Keratinocyte (primary cell): ENCODE measurements at regions not wholly inside any gene's neighbourhood (a gene's known extent, or its start where the extent isn't known, plus 50 kb on each side); places are given as distances from the start of the nearest gene placed in this dataset.

Experiments used
- DNase-seq: peaks from one replicate; pipeline ENCODE4 v3.0.0-alpha.2; 2011; ENCODE audit warnings: low read depth, missing footprints, low spot score
- FAIRE-seq: peaks from 2 replicates; lab custom pipeline; 2011; peaks lifted over from hg19 to GRCh38; lab: Jason Lieb, UNC
- H2AFZ ChIP-seq: 2 replicates; pipeline ENCODE4 v1.6.0; 2012; ENCODE audit warnings: low read length, control low read depth, inconsistent platforms; ENCODE audit not compliant: control insufficient read depth
- H3K27ac ChIP-seq: 2 replicates; pipeline ENCODE4 v1.5.1; 2011; ENCODE audit warnings: low read length; ENCODE audit not compliant: control insufficient read depth, insufficient read depth
- H3K27me3 ChIP-seq: 3 replicates; pipeline ENCODE4 v1.6.0; 2011; ENCODE audit warnings: low read length; ENCODE audit not compliant: control insufficient read depth, insufficient read depth; ENCODE audit errors: extremely low read depth
- H3K36me3 ChIP-seq, 2 experiments: 2 replicates in 1 of 2; 3 replicates in 1 of 2; pipeline ENCODE4 v1.5.1; 2011; ENCODE audit warnings: low read length in 2 of 2, mild to moderate bottlenecking in 1 of 2; ENCODE audit not compliant: control insufficient read depth in 2 of 2, insufficient read depth in 2 of 2; ENCODE audit errors: extremely low read depth in 1 of 2
- H3K4me1 ChIP-seq: 3 replicates; pipeline ENCODE4 v1.5.1; 2011; ENCODE audit warnings: low read length; ENCODE audit not compliant: control insufficient read depth, insufficient read depth; ENCODE audit errors: extremely low read depth
- H3K4me2 ChIP-seq: 3 replicates; pipeline ENCODE4 v1.6.0; 2011; ENCODE audit warnings: low read depth, low read length; ENCODE audit not compliant: control insufficient read depth, insufficient read depth; ENCODE audit errors: extremely low read depth
- H3K4me3 ChIP-seq, 3 experiments: fragments of 200-600 bp in 1 of 3; sonication (generic) in 1 of 3; 2 replicates in 2 of 3; 3 replicates in 1 of 3; pipeline ENCODE4 v1.5.1; 2011 to 2016; ENCODE audit warnings: low read length in 3 of 3, mild to moderate bottlenecking in 3 of 3, control low read depth in 2 of 3, inconsistent platforms in 1 of 3, low read depth in 1 of 3, mixed read lengths in 1 of 3, mixed run types in 1 of 3, moderate library complexity in 1 of 3; ENCODE audit not compliant: control insufficient read depth in 2 of 3, insufficient read depth in 2 of 3; ENCODE audit errors: extremely low read depth in 1 of 3
- H3K79me2 ChIP-seq: 2 replicates; pipeline ENCODE4 v1.6.0; 2012; ENCODE audit warnings: low read length; ENCODE audit not compliant: control insufficient read depth, insufficient read depth
- H3K9ac ChIP-seq: 3 replicates; pipeline ENCODE4 v1.6.0; 2011; ENCODE audit warnings: low read length; ENCODE audit not compliant: control insufficient read depth, insufficient read depth; ENCODE audit errors: extremely low read depth
- H3K9me1 ChIP-seq: 3 replicates; pipeline ENCODE4 v1.6.0; 2011; ENCODE audit warnings: low read length; ENCODE audit not compliant: control insufficient read depth, insufficient read depth; ENCODE audit errors: extremely low read depth
- H3K9me3 ChIP-seq: 2 replicates; pipeline ENCODE4 v1.5.1; 2012; ENCODE audit warnings: low read depth, low read length; ENCODE audit not compliant: control insufficient read depth
- H4K20me1 ChIP-seq: 3 replicates; pipeline ENCODE4 v1.6.0; 2011; ENCODE audit warnings: low read length; ENCODE audit not compliant: control insufficient read depth, insufficient read depth; ENCODE audit errors: extremely low read depth
- EZH2 ChIP-seq: IDR thresholded peaks from one replicate; pipeline ENCODE4 v1.6.1; 2012; ENCODE audit warnings: inconsistent platforms, mild to moderate bottlenecking, low read length, moderate library complexity
- dilution Hi-C: fragments of 300-500 bp; cut with MboI; formaldehyde crosslinking; loops from one replicate; pipeline ENCODE4 v1.7.0; 2020; ENCODE audit warnings: low sequenced_read_pairs; ENCODE audit not compliant: extremely low pct_ligation_motif_present
- TF ChIP-seq, protein P1 (sequence below), 3 experiments: IDR thresholded peaks in 1 of 3; conservative IDR thresholded peaks in 1 of 3; optimal IDR thresholded peaks in 1 of 3; 2 replicates in 2 of 3; 3 replicates in 1 of 3; pipeline versions ENCODE3 to v1.5.1; 2011; ENCODE audit warnings: low read length in 3 of 3, mild to moderate bottlenecking in 3 of 3, moderate library complexity in 2 of 3, control low read depth in 1 of 3, inconsistent platforms in 1 of 3; ENCODE audit not compliant: insufficient read depth in 2 of 3; ENCODE audit errors: extremely low read depth in 1 of 3

DNA sequence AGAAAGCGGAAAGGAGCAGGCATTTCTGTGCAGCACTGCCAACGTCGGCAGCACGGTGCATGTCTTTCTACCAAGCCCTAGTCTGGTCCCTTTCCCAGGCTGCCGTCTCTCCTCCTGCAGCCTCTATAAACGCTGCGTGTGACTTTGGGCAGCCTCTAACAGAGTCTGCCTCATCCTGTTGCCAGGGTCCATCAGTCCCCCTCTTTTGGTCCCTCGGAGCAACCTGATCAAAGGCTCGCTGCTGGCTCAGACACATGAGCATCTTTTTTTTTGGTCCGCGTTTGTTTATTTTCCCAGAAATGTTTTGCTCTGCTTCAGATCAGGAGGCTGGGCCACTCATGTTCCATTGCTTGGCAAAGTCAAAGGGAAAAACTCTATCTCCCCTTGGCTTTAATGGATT, 166.8 kb upstream of the CST7 start:
- no peak overlapping the region for H3K4me3 ChIP-seq
- H3K9me3 ChIP-seq, result no peaks in the 10 kb centered on the region
- TF ChIP-seq EZH2, result no peak
- TF ChIP-seq, protein P1, sequence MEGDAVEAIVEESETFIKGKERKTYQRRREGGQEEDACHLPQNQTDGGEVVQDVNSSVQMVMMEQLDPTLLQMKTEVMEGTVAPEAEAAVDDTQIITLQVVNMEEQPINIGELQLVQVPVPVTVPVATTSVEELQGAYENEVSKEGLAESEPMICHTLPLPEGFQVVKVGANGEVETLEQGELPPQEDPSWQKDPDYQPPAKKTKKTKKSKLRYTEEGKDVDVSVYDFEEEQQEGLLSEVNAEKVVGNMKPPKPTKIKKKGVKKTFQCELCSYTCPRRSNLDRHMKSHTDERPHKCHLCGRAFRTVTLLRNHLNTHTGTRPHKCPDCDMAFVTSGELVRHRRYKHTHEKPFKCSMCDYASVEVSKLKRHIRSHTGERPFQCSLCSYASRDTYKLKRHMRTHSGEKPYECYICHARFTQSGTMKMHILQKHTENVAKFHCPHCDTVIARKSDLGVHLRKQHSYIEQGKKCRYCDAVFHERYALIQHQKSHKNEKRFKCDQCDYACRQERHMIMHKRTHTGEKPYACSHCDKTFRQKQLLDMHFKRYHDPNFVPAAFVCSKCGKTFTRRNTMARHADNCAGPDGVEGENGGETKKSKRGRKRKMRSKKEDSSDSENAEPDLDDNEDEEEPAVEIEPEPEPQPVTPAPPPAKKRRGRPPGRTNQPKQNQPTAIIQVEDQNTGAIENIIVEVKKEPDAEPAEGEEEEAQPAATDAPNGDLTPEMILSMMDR (optimal IDR thresholded peaks at IDR 0.05 in 1 of 3, IDR thresholded peaks at IDR 0.05 in 1 of 3, conservative IDR thresholded peaks at IDR 0.05 in 1 of 3; ENCODE audit: extremely low read depth in 1 of 3, insufficient read depth in 2 of 3, low read length in 3 of 3), result no peak
- no peaks in the 10 kb centered on the region for H4K20me1 ChIP-seq
- H3K27ac ChIP-seq, result no peak overlapping the region
- dilution Hi-C loops, result no loop called here
- H3K9me1 ChIP-seq, result no peaks in the 10 kb centered on the region
- FAIRE-seq, result no peak
- no peak overlapping the region for H3K4me2 ChIP-seq
- H3K27me3 ChIP-seq, result no peaks in the 10 kb centered on the region
- no peak overlapping the region for H3K9ac ChIP-seq
- peaks cover 9% of the 10 kb centered on the region for H3K4me1 ChIP-seq
- no peak for DNase-seq
- H2AFZ ChIP-seq, result no peak overlapping the region
- no peaks in the 10 kb centered on the region for H3K79me2 ChIP-seq
- no peaks in the 10 kb centered on the region for H3K36me3 ChIP-seq

GRCh38 chr20:24782801-24783630, 166.1 kb upstream of the CST7 start:
- H3K4me3 ChIP-seq, result no peak overlapping the region
- H3K9ac ChIP-seq, result no peak overlapping the region
- no peaks in the 10 kb centered on the region for H3K36me3 ChIP-seq
- dilution Hi-C loops, result no loop called here
- no peaks in the 10 kb centered on the region for H3K27me3 ChIP-seq
- no peaks in the 10 kb centered on the region for H3K9me1 ChIP-seq
- DNase-seq (no peak), FAIRE-seq (no peak)
- no peak overlapping the region for H2AFZ ChIP-seq
- no peak overlapping the region for H3K4me2 ChIP-seq
- H3K4me1 ChIP-seq, result peaks cover 9% of the 10 kb centered on the region
- H3K27ac ChIP-seq, result no peak overlapping the region
- H3K79me2 ChIP-seq, result no peaks in the 10 kb centered on the region
- TF ChIP-seq EZH2, result no peak
- TF ChIP-seq, protein P1 (optimal IDR thresholded peaks at IDR 0.05 in 1 of 3, IDR thresholded peaks at IDR 0.05 in 1 of 3, conservative IDR thresholded peaks at IDR 0.05 in 1 of 3; ENCODE audit: extremely low read depth in 1 of 3, insufficient read depth in 2 of 3, low read length in 3 of 3), result peak in 1 of 3 experiments; percentile 3
- no peaks in the 10 kb centered on the region for H3K9me3 ChIP-seq
- H4K20me1 ChIP-seq, result no peaks in the 10 kb centered on the region
